ENCODE measurements at regions not wholly inside any gene's neighbourhood (a gene's known extent, or its start where the extent isn't known, plus 50 kb on each side); places are given as distances from the start of the nearest gene placed in this dataset.
"Not testable (repeated sequence)": the region's sequence is repeated elsewhere in the genome, so short reads cannot be mapped to it uniquely, and the experiment has no call there.

DNA sequence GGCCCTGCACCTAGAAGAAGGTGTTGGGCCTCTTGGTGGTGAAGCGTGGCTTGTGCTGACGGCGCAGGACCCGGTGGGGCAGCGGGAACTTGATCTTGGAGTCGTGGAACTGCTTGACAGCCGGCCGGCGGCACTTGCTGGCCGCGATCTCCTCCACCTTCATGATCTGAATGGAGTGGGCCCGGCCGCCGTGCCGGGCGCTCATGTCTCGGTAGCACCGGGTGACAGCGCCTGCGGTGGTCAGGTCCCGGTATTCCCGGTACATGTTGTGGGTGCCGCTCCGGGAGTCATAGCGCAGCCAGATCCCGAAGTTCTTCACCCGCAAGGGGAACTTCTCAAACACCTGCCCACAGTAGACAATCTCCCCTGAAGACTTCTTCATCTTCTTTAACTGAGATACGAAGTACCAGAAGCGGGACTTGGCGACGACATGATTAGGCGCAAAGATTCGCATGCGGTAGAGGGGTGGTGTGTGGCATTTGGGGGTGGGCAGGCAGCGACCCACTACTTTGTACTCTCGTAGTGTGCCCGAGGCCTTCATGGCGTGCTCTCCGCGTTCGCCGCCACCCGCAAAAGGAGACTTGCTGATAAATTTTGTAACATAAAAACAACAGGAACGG lies 92.1 kb upstream of the MSH6 start:
- DNase-seq (ENCODE audit: low spot score), result not testable (repeated sequence)

GRCh38 chr2:47690132-47690531 lies 92.8 kb upstream of the MSH6 start:
- no peak for DNase-seq (ENCODE audit: low spot score)

DNA sequence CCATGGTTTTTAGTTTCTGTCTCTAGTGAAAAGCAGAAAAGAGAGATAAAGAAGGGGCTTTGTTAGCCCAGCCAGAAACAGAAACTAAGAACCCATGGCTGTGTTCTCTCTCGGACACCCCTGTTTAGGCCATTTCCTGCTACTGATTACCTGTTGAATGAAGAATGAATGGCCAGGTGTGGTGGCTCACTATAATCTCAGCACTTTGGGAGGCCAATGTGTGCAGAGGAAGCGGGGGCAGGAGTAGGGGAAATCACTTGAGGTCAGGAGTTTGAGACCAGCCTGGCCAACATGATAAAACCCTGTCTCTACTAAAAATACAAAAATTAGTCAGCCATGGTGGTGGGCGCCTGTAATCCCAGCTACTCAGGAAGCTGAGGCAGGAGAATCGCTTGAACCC lies 93.8 kb upstream of the MSH6 start:
- DNase-seq (ENCODE audit: low spot score), result not testable (repeated sequence)

DNA sequence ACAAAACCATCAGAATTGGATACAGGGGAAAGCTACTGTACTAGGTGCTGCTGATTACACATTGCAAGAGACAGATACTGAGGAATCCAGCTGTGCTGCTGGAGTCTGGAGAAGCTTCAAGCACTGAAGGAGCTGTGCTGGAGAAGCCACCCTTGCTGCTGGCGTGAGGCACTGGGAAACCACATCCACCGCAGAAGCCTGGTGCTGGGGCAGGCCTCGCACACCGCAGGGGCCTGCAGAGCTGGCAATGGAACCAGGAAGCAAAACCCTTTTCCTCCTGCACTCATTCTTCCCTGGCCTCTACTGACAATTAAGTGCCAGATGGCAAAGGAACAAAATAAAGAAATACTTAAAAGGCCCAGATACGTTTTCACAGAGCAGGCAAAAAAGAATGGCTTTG lies 94.4 kb upstream of the MSH6 start:
- no peak for DNase-seq (ENCODE audit: low spot score)

- no peak for DNase-seq (ENCODE audit: low spot score)
These were observed 95.1 kb upstream of the MSH6 start for GRCh38 chr2:47687856-47688255.

DNA sequence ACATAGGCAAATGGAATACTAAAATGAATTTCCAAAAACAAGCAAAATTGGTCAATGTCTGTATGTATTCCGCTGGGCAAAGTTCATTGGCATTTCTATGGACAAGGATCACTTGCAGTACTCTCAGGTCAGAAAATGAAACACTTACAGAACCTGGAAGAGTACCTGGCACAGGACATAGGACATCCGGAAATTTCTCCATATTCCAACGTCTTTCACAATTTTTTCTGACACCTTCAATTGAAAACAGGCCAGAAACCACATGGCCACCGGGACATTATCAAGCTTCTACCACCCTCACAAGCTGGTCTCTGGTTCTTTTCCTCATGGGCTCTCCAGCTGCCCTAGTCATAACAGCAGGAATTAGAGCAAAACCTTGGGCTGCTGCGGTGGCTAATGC lies 96.9 kb upstream of the MSH6 start:
- DNase-seq (ENCODE audit: low spot score), result no peak

DNA sequence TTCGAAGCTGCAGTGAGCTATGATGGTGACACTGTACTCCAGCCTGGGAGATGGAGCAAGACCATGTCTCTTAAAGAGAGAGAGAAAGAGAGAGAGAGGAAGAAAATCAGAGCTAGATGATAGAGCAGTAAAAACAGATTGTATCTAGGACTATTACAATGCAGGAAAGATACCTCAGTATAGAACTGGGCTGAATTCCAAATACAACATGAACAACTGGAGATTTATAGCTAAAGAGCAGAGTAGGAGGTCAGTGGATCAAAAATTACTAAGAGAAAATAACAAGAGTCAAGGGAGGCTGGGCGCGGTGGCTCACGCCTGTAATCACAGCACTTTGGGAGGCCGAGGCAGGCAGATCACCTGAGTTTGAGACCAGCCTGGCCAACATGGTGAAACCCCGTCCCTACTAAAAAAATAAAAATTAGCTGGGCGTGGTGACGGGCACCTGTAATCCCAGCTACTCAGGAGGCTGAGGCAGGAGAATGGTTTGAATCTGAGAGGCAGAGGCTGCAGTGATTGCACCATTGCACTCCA lies 100.7 kb upstream of the MSH6 start:
- DNase-seq (ENCODE audit: low spot score), result no peak

DNA sequence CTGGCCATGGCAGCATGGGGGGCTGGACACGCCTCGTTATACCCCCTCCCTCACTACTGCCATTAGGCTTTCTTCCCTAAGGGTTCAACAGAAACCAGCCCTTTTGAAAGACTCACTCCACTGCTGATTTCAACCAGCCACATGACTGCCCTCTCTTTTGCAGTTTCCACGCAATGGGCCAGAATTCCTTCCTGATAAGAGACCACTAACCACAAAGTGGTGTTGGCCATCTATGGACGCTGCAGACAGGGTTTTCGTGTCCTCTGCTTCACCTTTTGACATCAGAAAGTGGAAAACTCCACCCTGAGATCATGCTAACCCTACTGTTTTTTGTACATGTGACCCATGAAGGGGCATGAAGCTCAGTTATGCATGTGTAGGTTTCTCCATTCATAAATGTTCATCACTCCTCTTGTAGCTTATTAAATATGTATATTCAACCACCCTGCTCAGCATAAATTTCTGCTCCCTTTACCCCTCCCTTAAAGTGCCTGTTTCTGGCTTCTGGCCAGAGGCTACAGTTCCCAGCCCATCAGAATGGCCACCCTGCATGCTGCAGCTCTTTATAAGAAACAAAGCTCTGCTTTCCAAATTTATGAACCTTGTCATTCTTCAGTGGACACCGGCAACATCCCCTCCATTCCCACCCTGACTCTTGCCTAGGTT lies 105.6 kb upstream of the KCNK12 start:
- DNase-seq (ENCODE audit: low spot score), result no peak

GRCh38 chr2:47675196-47675825 lies 104.5 kb upstream of the KCNK12 start:
- DNase-seq (ENCODE audit: low spot score), result no peak

- no peak for DNase-seq (ENCODE audit: low spot score)
These were observed 95.5 kb upstream of the KCNK12 start for GRCh38 chr2:47666332-47666731.

GRCh38 chr2:47664817-47665216 lies 94.0 kb upstream of the KCNK12 start:
- DNase-seq (ENCODE audit: low spot score), result no peak

DNA sequence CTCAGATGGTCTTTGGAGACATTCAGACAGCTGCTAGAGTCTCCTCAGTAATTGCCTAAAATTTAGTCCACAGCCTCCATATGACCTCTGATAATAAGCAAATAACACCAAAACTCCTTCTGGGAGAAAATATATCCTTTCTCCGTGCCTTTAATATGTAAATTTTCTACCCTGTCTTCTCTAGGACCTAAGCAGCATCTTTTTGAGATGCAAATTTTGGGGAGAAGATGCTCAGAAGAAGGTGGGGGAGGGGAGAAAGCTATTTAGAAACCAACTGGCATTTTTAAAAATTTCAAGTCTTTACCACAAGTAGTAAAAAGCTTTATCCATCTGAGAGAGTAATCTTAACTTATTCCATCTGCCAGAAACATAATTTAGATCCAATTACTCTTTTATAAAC lies 91.8 kb upstream of the KCNK12 start:
- DNase-seq (ENCODE audit: low spot score), result no peak

- no peak for DNase-seq (ENCODE audit: low spot score)
These were observed 90.5 kb upstream of the KCNK12 start for GRCh38 chr2:47661310-47661709.

GRCh38 chr2:47660168-47660567 lies 89.4 kb upstream of the KCNK12 start:
- DNase-seq (ENCODE audit: low spot score), result no peak

DNA sequence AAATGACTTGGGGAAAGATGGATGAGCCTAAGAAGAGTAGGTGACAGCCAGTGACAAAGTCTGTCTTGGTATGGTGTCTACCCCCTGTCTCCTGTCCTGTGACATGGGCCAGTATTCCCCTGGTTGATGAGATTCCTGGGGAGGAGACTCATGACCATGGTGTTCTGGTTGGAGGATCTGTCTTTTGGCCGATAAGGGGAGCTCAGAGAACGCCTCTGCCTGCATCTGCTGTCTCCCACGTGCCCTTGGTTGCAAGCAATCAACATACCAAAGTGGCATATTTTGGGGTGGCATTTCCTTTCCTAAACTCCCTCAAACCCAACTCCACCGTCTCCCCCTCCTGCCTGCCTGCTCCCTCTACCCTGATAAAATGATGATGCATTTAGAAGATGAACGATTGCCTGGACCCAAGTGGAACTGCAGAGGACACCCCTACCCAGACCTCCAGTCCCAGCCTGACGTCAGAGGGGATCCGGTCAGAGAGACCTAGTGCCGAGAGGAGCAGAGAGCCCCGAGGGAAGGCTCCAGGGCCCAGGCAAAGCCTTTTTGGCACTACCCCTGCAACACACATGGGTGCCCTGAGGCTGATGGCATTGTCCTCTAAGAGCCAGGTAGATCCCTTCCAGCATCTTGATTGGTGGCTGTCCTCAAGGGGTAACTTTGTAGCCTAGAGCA lies 88.0 kb upstream of the KCNK12 start:
- no peak for DNase-seq (ENCODE audit: low spot score)

DNA sequence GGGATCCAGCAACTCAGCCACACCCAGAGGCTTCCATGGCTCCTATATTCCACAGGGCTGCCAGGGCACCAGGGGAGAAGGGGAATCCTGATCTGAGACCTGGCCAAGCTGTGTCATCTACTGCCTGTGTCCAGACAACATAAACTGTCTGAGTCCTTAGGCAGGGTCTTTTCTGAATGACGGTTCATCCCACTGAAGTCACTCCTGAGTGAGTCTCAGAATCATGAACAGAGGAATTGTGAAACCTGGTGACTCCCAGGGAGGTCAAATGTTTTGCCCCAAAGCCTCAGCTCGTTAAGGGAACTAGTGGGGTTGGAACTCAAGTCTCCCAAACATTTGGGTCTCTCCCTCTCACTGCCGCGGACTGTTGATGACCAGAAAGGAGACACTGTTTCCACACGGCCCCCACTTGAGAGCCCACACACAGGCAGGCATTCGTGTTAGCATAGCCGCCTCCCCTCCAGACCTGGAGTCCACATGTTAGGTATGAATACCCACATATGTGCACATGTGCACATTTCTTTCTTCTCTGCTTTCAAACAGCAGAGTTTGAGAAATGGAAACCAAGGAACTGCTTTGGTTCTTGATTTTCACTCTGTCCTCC lies 87.2 kb upstream of the KCNK12 start:
- DNase-seq (ENCODE audit: low spot score), result no peak

DNA sequence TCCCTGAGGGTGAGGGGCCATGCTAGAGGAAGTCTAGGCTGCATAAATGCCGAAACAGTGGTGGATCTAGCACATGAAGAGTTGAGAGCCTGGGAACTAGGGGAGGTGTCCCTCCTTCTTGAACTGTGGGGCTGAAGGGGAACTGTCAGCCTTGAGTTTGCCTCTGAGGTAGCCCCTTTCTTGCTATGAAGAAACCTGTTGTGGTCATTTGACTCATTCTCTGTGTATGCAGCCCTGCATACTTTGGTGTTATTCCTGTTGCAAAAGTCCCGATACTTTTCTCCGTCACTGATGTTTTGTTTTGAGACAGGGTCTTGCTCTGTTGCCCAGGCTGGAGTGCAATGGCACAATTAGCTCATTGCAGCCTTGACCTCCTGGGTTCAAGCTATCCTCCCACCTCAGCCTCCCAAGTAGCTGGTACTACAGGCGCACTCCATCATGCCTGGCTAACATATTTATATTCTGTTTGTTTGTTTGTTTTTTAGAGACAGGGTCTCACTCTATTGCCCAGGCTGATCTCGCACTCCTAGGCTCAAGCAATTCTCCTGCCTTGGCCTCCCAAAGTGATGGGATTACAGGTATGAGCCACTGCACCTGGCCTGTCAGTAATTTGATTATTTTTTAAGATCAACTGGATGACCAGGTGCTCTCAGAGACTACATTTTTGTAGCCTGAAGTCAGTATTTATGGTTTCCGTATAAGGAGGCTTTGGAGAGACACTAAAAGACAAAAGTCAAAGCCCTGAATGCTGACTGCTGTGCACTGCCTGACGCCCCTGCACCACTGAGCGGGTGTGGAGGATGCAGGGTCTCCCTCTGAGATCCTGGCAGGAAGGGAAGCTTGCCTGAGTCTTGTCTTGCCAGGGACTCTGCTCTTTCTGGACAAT lies 86.2 kb upstream of the KCNK12 start:
- DNase-seq (ENCODE audit: low spot score), result no peak

GRCh38 chr2:47655563-47655880 lies 84.7 kb upstream of the KCNK12 start:
- DNase-seq (ENCODE audit: low spot score), result no peak

- no peak for DNase-seq (ENCODE audit: low spot score)
These were observed 84.2 kb upstream of the KCNK12 start for GRCh38 chr2:47654790-47655562.

Measured in umbilical cord (tissue), 1 donor.